ENCODE measurements at regions not wholly inside any gene's neighbourhood (a gene's known extent, or its start where the extent isn't known, plus 50 kb on each side); places are given as distances from the start of the nearest gene placed in this dataset.

- FAIRE-seq (no peak), DNase-seq (ENCODE audit: low read depth in 1 of 2, low spot score in 2 of 2) (no peak)
- Histone ChIP-seq H3K27ac (ENCODE audit: low read depth, low read length) (no peak overlapping the region), H3K14ac (ENCODE audit: insufficient read length) (no peak overlapping the region), H2AK5ac (ENCODE audit: low read depth, low read length) (no peak overlapping the region), H4K20me1 (replicated peaks in 1 of 2; ENCODE audit: control insufficient read depth in 1 of 2, insufficient read depth in 2 of 2, low read length in 2 of 2) (no peaks in the 10 kb centered on the region), H3K4me1 (replicated peaks in 1 of 4; ENCODE audit: control insufficient read depth in 3 of 4, insufficient read depth in 4 of 4, low read length in 3 of 4) (no peaks in the 10 kb centered on the region), H2BK12ac (ENCODE audit: low read depth, low read length) (no peak overlapping the region), H3K27me3 (replicated peaks in 1 of 4; ENCODE audit: control insufficient read depth in 3 of 4, extremely low read depth in 1 of 4, insufficient read depth in 3 of 4, low read length in 3 of 4) (no peaks in the 10 kb centered on the region), H3K56ac (replicated peaks; ENCODE audit: insufficient read length, low read depth, low read length) (no peak overlapping the region), H3K23ac (ENCODE audit: insufficient read length) (no peak overlapping the region), H2AFZ (ENCODE audit: low read length) (no peak overlapping the region), H3K9me3 (ENCODE audit: insufficient read depth in 2 of 2, low read depth in 1 of 2, low read length in 1 of 2) (no peaks in the 10 kb centered on the region; a peak in 1 of 4 replicates), H3K36me3 (ENCODE audit: control insufficient read depth in 2 of 4, insufficient read depth in 4 of 4, low read length in 3 of 4) (no peaks in the 10 kb centered on the region), H2BK120ac (replicated peaks; ENCODE audit: low read depth, low read length) (no peak overlapping the region), H3K4ac (replicated peaks; ENCODE audit: insufficient read length, low read depth, low read length) (no peak overlapping the region), H4K91ac (replicated peaks; ENCODE audit: insufficient read length, low read length) (no peak overlapping the region), H3K9ac (replicated peaks in 1 of 4; ENCODE audit: extremely low read depth in 1 of 4, low read depth in 3 of 4, low read length in 3 of 4) (no peak overlapping the region), H2BK20ac (ENCODE audit: low read length) (no peak overlapping the region), H4K5ac (ENCODE audit: insufficient read length, low read depth, low read length) (no peak overlapping the region), H4K8ac (ENCODE audit: extremely low read depth, insufficient read depth, low read length) (no peak overlapping the region), H3K18ac (ENCODE audit: extremely low read depth, low read length) (no peak overlapping the region), H3K4me2 (ENCODE audit: insufficient read depth in 1 of 2, low read depth in 2 of 2, low read length in 2 of 2) (no peak overlapping the region), H2BK5ac (ENCODE audit: low read depth, low read length) (no peak overlapping the region), H3K23me2 (ENCODE audit: low read depth, low read length) (no peaks in the 10 kb centered on the region), H3K79me1 (ENCODE audit: low read depth, low read length) (no peaks in the 10 kb centered on the region), H2BK15ac (ENCODE audit: low read length) (no peak overlapping the region), H3K4me3 (ENCODE audit: extremely low read depth in 1 of 4, insufficient read depth in 2 of 4, low read depth in 3 of 4, low read length in 4 of 4) (no peak overlapping the region), H3K79me2 (ENCODE audit: control insufficient read depth in 1 of 2, insufficient read depth in 2 of 2, low read length in 2 of 2) (no peaks in the 10 kb centered on the region)
- ChIA-PET POLR2A (ENCODE audit: partially characterized antibody) (no interaction called here), CTCF (ENCODE audit: partially characterized antibody) (no interaction called here)
- WGBS, 2 experiments (ENCODE audit: extremely low coverage in 1 of 2, insufficient coverage in 1 of 2, insufficient read length in 1 of 2, insufficient replicate concordance in 2 of 2, low coverage in 1 of 2, low lambda C conversion rate in 2 of 2, missing lambda C conversion rate in 1 of 2): 95% methylated on average over 1 of the region's 1 CpG; no CpG with 5 or more reads in 1 of the 2 experiments
- TF ChIP-seq SIX5 (IDR thresholded peaks at IDR 0.05; ENCODE audit: low read depth, low read length): no peak
- no peak for TF ChIP-seq CEBPB (IDR thresholded peaks at IDR 0.05; ENCODE audit: low read depth, low read length)
- TF ChIP-seq CTCF (IDR thresholded peaks at IDR 0.05; ENCODE audit: control extremely low read depth in 1 of 3, insufficient read depth in 1 of 3, low read depth in 1 of 3, low read length in 3 of 3): no peak
- TF ChIP-seq FOSL1 (IDR thresholded peaks at IDR 0.05; ENCODE audit: insufficient read depth, low read depth, low read length): no peak
- TF ChIP-seq EGR1 (IDR thresholded peaks at IDR 0.05; ENCODE audit: borderline replicate concordance, low read depth, low read length): no peak
- TF ChIP-seq NRF1 (IDR thresholded peaks at IDR 0.05; ENCODE audit: low read depth, low read length): no peak
- TF ChIP-seq YY1 (IDR thresholded peaks at IDR 0.05; ENCODE audit: low read depth, low read length): no peak
These were observed 189.3 kb upstream of the LRP1B start for GRCh38 chr2:142320067-142320466.

Data from H1 (cell line).